ENCODE measurements at regions not wholly inside any gene's neighbourhood (a gene's known extent, or its start where the extent isn't known, plus 50 kb on each side); places are given as distances from the start of the nearest gene placed in this dataset.

DNA sequence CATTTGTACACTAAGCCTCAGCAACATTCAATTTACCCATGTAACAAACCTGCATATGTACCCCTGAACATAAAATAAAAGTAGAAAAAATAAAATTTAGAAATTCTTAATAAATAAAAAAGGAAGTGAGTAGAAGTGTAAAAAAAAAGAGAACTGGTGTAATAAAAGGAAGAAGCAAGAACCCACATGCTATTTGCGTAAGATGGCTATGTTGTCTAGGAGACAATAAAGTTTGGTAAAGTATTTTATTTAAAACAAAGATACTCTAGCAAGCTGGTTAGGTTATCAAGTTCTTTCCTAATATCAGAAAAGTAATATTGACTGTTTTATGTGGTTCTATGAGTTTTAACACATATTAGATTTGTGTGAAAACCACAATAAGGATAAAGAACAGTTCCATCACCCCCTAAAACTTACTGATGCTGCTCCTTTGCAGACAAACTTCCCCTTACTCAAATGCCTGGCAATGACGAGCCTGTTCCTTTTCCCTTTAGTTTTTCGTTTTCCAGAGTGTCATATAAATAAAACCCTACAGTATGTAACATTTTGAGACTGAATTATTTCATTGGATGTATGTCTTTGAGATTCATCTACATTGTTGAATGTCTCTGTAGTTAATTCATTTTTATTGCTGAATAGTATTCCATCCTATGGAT, 98.9 kb downstream of the TNFSF13B start:
- CTCF ChIA-PET (ENCODE audit: low intra/inter-chr PET ratio, low total read pairs), result no interaction called here
- no peak overlapping the region for H3K9ac ChIP-seq (ENCODE audit: insufficient read depth, low read depth, low read length)
- BruUV-seq (replicated peaks), result no TSS peak
- no peak for ATAC-seq
- H3K4me3 ChIP-seq (replicated peaks in 1 of 3; ENCODE audit: insufficient read depth in 1 of 3, low read depth in 2 of 3, low read length in 3 of 3), result no peak overlapping the region
- H3K9me3 ChIP-seq (ENCODE audit: low read length), result peaks cover 8% of the 10 kb centered on the region; the same call in 1 of the 2 replicates
- POLR2A ChIA-PET, result no interaction called here
- H4K20me1 ChIP-seq (ENCODE audit: insufficient read depth, low read length), result no peaks in the 10 kb centered on the region
- no peaks in the 10 kb centered on the region for H3K27me3 ChIP-seq (ENCODE audit: control insufficient read depth in 1 of 2, insufficient read depth in 2 of 2, low read length in 2 of 2)
- WGBS (ENCODE audit: low lambda C conversion rate), result 16% methylated on average over 3 of the region's 3 CpGs
- H3K27ac ChIP-seq (ENCODE audit: extremely low read length, insufficient read depth, low read length), result no peak overlapping the region
- no peaks in the 10 kb centered on the region for H3K79me2 ChIP-seq (ENCODE audit: insufficient read depth, low read length)
- intact Hi-C loops (cut with micrococcal nuclease; ENCODE audit: unreplicated experiment), result no loop called here
- H3K36me3 ChIP-seq (replicated peaks in 1 of 2; ENCODE audit: control insufficient read depth in 1 of 2, insufficient read depth in 2 of 2, low read length in 2 of 2), result no peaks in the 10 kb centered on the region
- no peaks in the 10 kb centered on the region for H3K4me1 ChIP-seq (ENCODE audit: insufficient read depth, low read length)
- no peak for DNase-seq (ENCODE audit: low spot score)
- in situ Hi-C loops (cut with HindIII; ENCODE audit: extremely low pct_ligation_motif_present, low pct_unique_long_range_greater_than_20kb), result no loop called here
- no peak for FAIRE-seq
- H3K4me2 ChIP-seq (ENCODE audit: low read depth, low read length), result no peak overlapping the region
- no peak overlapping the region for H2AFZ ChIP-seq (ENCODE audit: low read length)
- no peak for TF ChIP-seq FOSL2 (CRISPR knock-in tag; IDR thresholded peaks at IDR 0.05)
- TF ChIP-seq, protein P1, sequence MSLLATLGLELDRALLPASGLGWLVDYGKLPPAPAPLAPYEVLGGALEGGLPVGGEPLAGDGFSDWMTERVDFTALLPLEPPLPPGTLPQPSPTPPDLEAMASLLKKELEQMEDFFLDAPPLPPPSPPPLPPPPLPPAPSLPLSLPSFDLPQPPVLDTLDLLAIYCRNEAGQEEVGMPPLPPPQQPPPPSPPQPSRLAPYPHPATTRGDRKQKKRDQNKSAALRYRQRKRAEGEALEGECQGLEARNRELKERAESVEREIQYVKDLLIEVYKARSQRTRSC (CRISPR knock-in tag; IDR thresholded peaks at IDR 0.05; ENCODE audit: low read depth), result no peak
- TF ChIP-seq PCBP1 (IDR thresholded peaks at IDR 0.05; ENCODE audit: borderline replicate concordance, low read depth, low read length), result no peak

DNA sequence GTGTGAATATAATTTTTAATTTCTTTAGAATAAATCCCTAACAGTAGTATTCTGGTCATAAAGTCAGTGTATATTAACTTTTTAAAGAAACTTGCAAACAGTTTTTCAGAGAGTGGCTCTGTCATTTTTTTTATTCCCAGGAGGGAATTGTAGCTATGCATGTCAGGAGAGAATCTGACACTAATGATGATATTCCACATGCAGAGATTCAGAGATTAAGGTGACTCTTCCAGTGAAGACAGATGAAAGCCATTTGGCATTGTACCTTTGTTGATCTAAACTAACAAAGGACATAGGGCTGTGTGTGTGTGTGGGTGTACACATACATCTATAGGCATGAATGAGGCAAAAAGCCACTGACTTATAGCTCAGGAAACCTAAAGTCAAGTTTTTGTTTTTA, 99.9 kb downstream of the TNFSF13B start:
- peaks cover 8% of the 10 kb centered on the region; the same call in 1 of the 2 replicates for H3K9me3 ChIP-seq (ENCODE audit: low read length)
- TF ChIP-seq HDAC1 (CRISPR knock-in tag; IDR thresholded peaks at IDR 0.05) (no peak), ZBTB38 (CRISPR knock-in tag; IDR thresholded peaks at IDR 0.05) (no peak), TAF1 (CRISPR knock-in tag; IDR thresholded peaks at IDR 0.05) (no peak), ZNF124 (CRISPR knock-in tag; IDR thresholded peaks at IDR 0.05) (no peak), SP5 (CRISPR knock-in tag; IDR thresholded peaks at IDR 0.05; ENCODE audit: borderline replicate concordance, low read depth) (no peak)
- TF ChIP-seq, protein P2, sequence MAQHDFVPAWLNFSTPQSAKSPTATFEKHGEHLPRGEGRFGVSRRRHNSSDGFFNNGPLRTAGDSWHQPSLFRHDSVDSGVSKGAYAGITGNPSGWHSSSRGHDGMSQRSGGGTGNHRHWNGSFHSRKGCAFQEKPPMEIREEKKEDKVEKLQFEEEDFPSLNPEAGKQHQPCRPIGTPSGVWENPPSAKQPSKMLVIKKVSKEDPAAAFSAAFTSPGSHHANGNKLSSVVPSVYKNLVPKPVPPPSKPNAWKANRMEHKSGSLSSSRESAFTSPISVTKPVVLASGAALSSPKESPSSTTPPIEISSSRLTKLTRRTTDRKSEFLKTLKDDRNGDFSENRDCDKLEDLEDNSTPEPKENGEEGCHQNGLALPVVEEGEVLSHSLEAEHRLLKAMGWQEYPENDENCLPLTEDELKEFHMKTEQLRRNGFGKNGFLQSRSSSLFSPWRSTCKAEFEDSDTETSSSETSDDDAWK (CRISPR knock-in tag; IDR thresholded peaks at IDR 0.05), result no peak
- no peak for ATAC-seq
- H3K27me3 ChIP-seq (ENCODE audit: control insufficient read depth in 1 of 2, insufficient read depth in 2 of 2, low read length in 2 of 2), result no peaks in the 10 kb centered on the region
- no peak for FAIRE-seq
- H3K4me1 ChIP-seq (ENCODE audit: insufficient read depth, low read length), result no peaks in the 10 kb centered on the region
- H3K4me3 ChIP-seq (replicated peaks in 1 of 3; ENCODE audit: insufficient read depth in 1 of 3, low read depth in 2 of 3, low read length in 3 of 3), result no peak overlapping the region
- H3K4me2 ChIP-seq (ENCODE audit: low read depth, low read length), result no peak overlapping the region
- no peak for DNase-seq (ENCODE audit: low spot score)
- no peaks in the 10 kb centered on the region for H3K36me3 ChIP-seq (replicated peaks in 1 of 2; ENCODE audit: control insufficient read depth in 1 of 2, insufficient read depth in 2 of 2, low read length in 2 of 2)
- H2AFZ ChIP-seq (ENCODE audit: low read length), result no peak overlapping the region
- POLR2A ChIA-PET, result no interaction called here
- in situ Hi-C loops (cut with HindIII; ENCODE audit: extremely low pct_ligation_motif_present, low pct_unique_long_range_greater_than_20kb) (no loop called here), intact Hi-C loops (cut with micrococcal nuclease; ENCODE audit: unreplicated experiment) (no loop called here)
- H3K79me2 ChIP-seq (ENCODE audit: insufficient read depth, low read length), result no peaks in the 10 kb centered on the region
- no peak overlapping the region for H3K27ac ChIP-seq (ENCODE audit: extremely low read length, insufficient read depth, low read length)
- no peaks in the 10 kb centered on the region for H4K20me1 ChIP-seq (ENCODE audit: insufficient read depth, low read length)
- H3K9ac ChIP-seq (ENCODE audit: insufficient read depth, low read depth, low read length), result no peak overlapping the region
- no TSS peak for BruUV-seq (replicated peaks)
- CTCF ChIA-PET (ENCODE audit: low intra/inter-chr PET ratio, low total read pairs), result no interaction called here
